Trophoblast cell (in vitro differentiated cells and primary cell): ENCODE measurements at regions not wholly inside any gene's neighbourhood (a gene's known extent, or its start where the extent isn't known, plus 50 kb on each side); places are given as distances from the start of the nearest gene placed in this dataset.

Experiments used
- DNase-seq, 2 donors: peaks; one replicate each; pipeline ENCODE4 v3.0.0-alpha.2; 2016
- H2AFZ ChIP-seq: 2 replicates; pipeline ENCODE4 v1.6.1; 2013; ENCODE audit warnings: low read length, moderate library complexity, mild to moderate bottlenecking; ENCODE audit not compliant: insufficient read depth, poor library complexity
- H2AK5ac ChIP-seq: 2 replicates; pipeline ENCODE4 v1.6.1; 2013; ENCODE audit warnings: mild to moderate bottlenecking, low read length
- H2BK120ac ChIP-seq: 2 replicates; pipeline ENCODE4 v1.6.1; 2013; ENCODE audit warnings: low read length, mild to moderate bottlenecking, moderate library complexity; ENCODE audit not compliant: insufficient read depth, poor library complexity
- H2BK12ac ChIP-seq: 2 replicates; pipeline ENCODE4 v1.6.1; 2013; ENCODE audit warnings: mild to moderate bottlenecking, low read length, moderate library complexity
- H2BK5ac ChIP-seq: 2 replicates; pipeline ENCODE4 v1.6.1; 2013; ENCODE audit warnings: low read length, low read depth, moderate library complexity, mild to moderate bottlenecking; ENCODE audit not compliant: poor library complexity
- H3K14ac ChIP-seq: 2 replicates; pipeline ENCODE4 v1.6.1; 2013; ENCODE audit warnings: mild to moderate bottlenecking, low read length
- H3K18ac ChIP-seq: 2 replicates; pipeline ENCODE4 v1.6.1; 2013; ENCODE audit warnings: mild to moderate bottlenecking, low read length
- H3K23ac ChIP-seq: 2 replicates; pipeline ENCODE4 v1.6.1; 2013; ENCODE audit warnings: low read length
- H3K27ac ChIP-seq: 2 replicates; pipeline ENCODE4 v1.5.1; 2013; ENCODE audit warnings: low read depth, mild to moderate bottlenecking, inconsistent platforms, low read length, moderate library complexity
- H3K27me3 ChIP-seq: 2 replicates; pipeline ENCODE4 v1.6.1; 2013; ENCODE audit warnings: inconsistent platforms, mild to moderate bottlenecking, low read length, moderate library complexity; ENCODE audit not compliant: insufficient read depth
- H3K36me3 ChIP-seq, 2 experiments: 1 replicate in 1 of 2; 2 replicates in 1 of 2; pipeline ENCODE4 v1.6.1; 2013; ENCODE audit warnings: low read length in 2 of 2, mild to moderate bottlenecking in 2 of 2, moderate library complexity in 1 of 2; ENCODE audit not compliant: insufficient read depth in 2 of 2, control insufficient read depth in 1 of 2
- H3K4ac ChIP-seq: 2 replicates; pipeline ENCODE4 v1.6.1; 2013; ENCODE audit warnings: low read depth, mild to moderate bottlenecking, low read length, moderate library complexity
- H3K4me1 ChIP-seq, 2 experiments: 1 replicate in 1 of 2; 2 replicates in 1 of 2; pipeline ENCODE4 v1.6.1; 2013; ENCODE audit warnings: low read length in 2 of 2, mild to moderate bottlenecking in 2 of 2, moderate library complexity in 1 of 2; ENCODE audit not compliant: insufficient read depth in 2 of 2, control insufficient read depth in 1 of 2
- H3K4me2 ChIP-seq: 2 replicates; pipeline ENCODE4 v1.6.1; 2013; ENCODE audit warnings: inconsistent platforms, mild to moderate bottlenecking, low read length, moderate library complexity
- H3K4me3 ChIP-seq: 2 replicates; pipeline ENCODE4 v1.5.1; 2013; ENCODE audit warnings: mild to moderate bottlenecking, low read depth, low read length, inconsistent platforms
- H3K79me1 ChIP-seq: one replicate; pipeline ENCODE4 v1.6.1; 2013; ENCODE audit warnings: low read length
- H3K79me2 ChIP-seq: 2 replicates; pipeline ENCODE4 v1.6.1; 2013; ENCODE audit warnings: low read length, mild to moderate bottlenecking; ENCODE audit not compliant: control insufficient read depth, insufficient read depth, poor library complexity
- H3K9ac ChIP-seq: 2 replicates; pipeline ENCODE4 v1.6.1; 2013; ENCODE audit warnings: mild to moderate bottlenecking, low read length
- H3K9me3 ChIP-seq: 2 replicates; pipeline ENCODE4 v1.6.1; 2013; ENCODE audit warnings: low read depth, mild to moderate bottlenecking, control low read depth, inconsistent platforms, low read length; ENCODE audit not compliant: insufficient read depth
- H4K12ac ChIP-seq: 2 replicates; pipeline ENCODE4 v1.6.1; 2013; ENCODE audit warnings: low read depth, mild to moderate bottlenecking, low read length, moderate library complexity
- H4K8ac ChIP-seq: 2 replicates; pipeline ENCODE4 v1.6.1; 2013; ENCODE audit warnings: low read depth, mild to moderate bottlenecking, low read length, moderate library complexity
- H4K91ac ChIP-seq: one replicate; pipeline ENCODE4 v1.6.1; 2013; ENCODE audit warnings: low read depth, mild to moderate bottlenecking, low read length, moderate library complexity
- WGBS: extraction: QIAGEN DNeasy Blood & Tissue Kit; methylation state at CpG from one replicate; pipeline ENCODE4 v1.1.7; 2013; ENCODE audit warnings: missing lambda C conversion rate; ENCODE audit not compliant: insufficient read length, insufficient coverage; ENCODE audit errors: extremely low coverage; 5-methylcytosine and 5-hydroxymethylcytosine counted together

- Histone ChIP-seq H2AK5ac (no peak overlapping the region), H3K23ac (no peak overlapping the region), H3K27me3 (no peaks in the 10 kb centered on the region), H4K8ac (no peak overlapping the region), H3K4me1 (no peaks in the 10 kb centered on the region), H3K4ac (no peak overlapping the region), H3K9ac (no peak overlapping the region), H4K91ac (no peak overlapping the region), H3K36me3 (no peaks in the 10 kb centered on the region), H3K14ac (no peak overlapping the region), H3K4me2 (no peak overlapping the region), H4K12ac (no peak overlapping the region), H3K79me2 (no peaks in the 10 kb centered on the region), H2BK5ac (no peak overlapping the region), H2AFZ (no peak overlapping the region), H3K18ac (no peak overlapping the region), H2BK120ac (no peak overlapping the region), H3K4me3 (no peak overlapping the region), H3K9me3 (no peaks in the 10 kb centered on the region), H3K79me1 (no peaks in the 10 kb centered on the region), H3K27ac (no peak overlapping the region), H2BK12ac (no peak overlapping the region)
- DNase-seq = no peak
- no CpG with 5 or more reads among the region's 2 CpGs for WGBS
Measured at GRCh38 chr16:17944345-17944744, 392.2 kb downstream of the NPIPA8 start.

GRCh38 chr16:17942067-17942466, 394.5 kb downstream of the NPIPA8 start:
- Histone ChIP-seq H3K79me2 (no peaks in the 10 kb centered on the region), H2BK120ac (no peak overlapping the region), H3K4me1 (no peaks in the 10 kb centered on the region), H3K27me3 (no peaks in the 10 kb centered on the region), H3K4me2 (no peak overlapping the region), H3K4ac (no peak overlapping the region), H2AFZ (no peak overlapping the region), H3K79me1 (no peaks in the 10 kb centered on the region), H3K4me3 (no peak overlapping the region), H3K27ac (no peak overlapping the region), H3K9me3 (no peaks in the 10 kb centered on the region), H3K36me3 (no peaks in the 10 kb centered on the region), H4K12ac (no peak overlapping the region), H2BK5ac (no peak overlapping the region), H4K91ac (no peak overlapping the region), H2AK5ac (no peak overlapping the region), H4K8ac (no peak overlapping the region), H3K23ac (no peak overlapping the region), H3K14ac (no peak overlapping the region), H3K18ac (no peak overlapping the region), H2BK12ac (no peak overlapping the region), H3K9ac (no peak overlapping the region)
- no CpG with 5 or more reads among the region's 12 CpGs for WGBS
- DNase-seq = no peak

- H3K27me3 ChIP-seq = no peaks in the 10 kb centered on the region
- no peaks in the 10 kb centered on the region for H3K36me3 ChIP-seq
- no peak overlapping the region for H3K18ac ChIP-seq
- H4K8ac ChIP-seq = no peak overlapping the region
- no peak overlapping the region for H2AK5ac ChIP-seq
- H3K9me3 ChIP-seq = no peaks in the 10 kb centered on the region
- H4K91ac ChIP-seq = no peak overlapping the region
- H3K4me3 ChIP-seq = no peak overlapping the region
- H2BK120ac ChIP-seq = no peak overlapping the region
- no peaks in the 10 kb centered on the region for H3K79me1 ChIP-seq
- H4K12ac ChIP-seq = no peak overlapping the region
- H2BK12ac ChIP-seq = no peak overlapping the region
- no peak overlapping the region for H3K27ac ChIP-seq
- H3K4me1 ChIP-seq = no peaks in the 10 kb centered on the region
- H3K23ac ChIP-seq = no peak overlapping the region
- H3K79me2 ChIP-seq = no peaks in the 10 kb centered on the region
- no peak overlapping the region for H3K9ac ChIP-seq
- H2BK5ac ChIP-seq = no peak overlapping the region
- H3K14ac ChIP-seq = no peak overlapping the region
- no peak overlapping the region for H3K4ac ChIP-seq
- no peak for DNase-seq
- H2AFZ ChIP-seq = no peak overlapping the region
- H3K4me2 ChIP-seq = no peak overlapping the region
- WGBS = no CpG with 5 or more reads among the region's 8 CpGs
Measured at GRCh38 chr16:17940584-17941364, 395.8 kb downstream of the NPIPA8 start.

- no CpG with 5 or more reads among the region's 4 CpGs for WGBS
Measured at GRCh38 chr16:17939723-17940122, 396.8 kb downstream of the NPIPA8 start.

More at GRCh38 chr16:17939723-17940122, 396.8 kb downstream of the NPIPA8 start:
- Histone ChIP-seq H3K4me1 (no peaks in the 10 kb centered on the region), H3K79me1 (no peaks in the 10 kb centered on the region), H3K27me3 (no peaks in the 10 kb centered on the region), H4K12ac (no peak overlapping the region), H3K27ac (no peak overlapping the region), H4K8ac (no peak overlapping the region), H3K4me3 (no peak overlapping the region), H2BK12ac (no peak overlapping the region), H3K9me3 (no peaks in the 10 kb centered on the region), H4K91ac (no peak overlapping the region), H2AFZ (no peak overlapping the region), H2BK120ac (no peak overlapping the region), H3K4me2 (no peak overlapping the region), H2AK5ac (no peak overlapping the region), H3K36me3 (no peaks in the 10 kb centered on the region), H3K23ac (no peak overlapping the region), H3K14ac (no peak overlapping the region), H3K18ac (no peak overlapping the region), H3K4ac (no peak overlapping the region), H3K9ac (no peak overlapping the region), H3K79me2 (no peaks in the 10 kb centered on the region), H2BK5ac (no peak overlapping the region)
- DNase-seq = no peak
